ENCODE measurements at regions not wholly inside any gene's neighbourhood (a gene's known extent, or its start where the extent isn't known, plus 50 kb on each side); places are given as distances from the start of the nearest gene placed in this dataset.
"Not testable (repeated sequence)": the region's sequence is repeated elsewhere in the genome, so short reads cannot be mapped to it uniquely, and the experiment has no call there.

DNA sequence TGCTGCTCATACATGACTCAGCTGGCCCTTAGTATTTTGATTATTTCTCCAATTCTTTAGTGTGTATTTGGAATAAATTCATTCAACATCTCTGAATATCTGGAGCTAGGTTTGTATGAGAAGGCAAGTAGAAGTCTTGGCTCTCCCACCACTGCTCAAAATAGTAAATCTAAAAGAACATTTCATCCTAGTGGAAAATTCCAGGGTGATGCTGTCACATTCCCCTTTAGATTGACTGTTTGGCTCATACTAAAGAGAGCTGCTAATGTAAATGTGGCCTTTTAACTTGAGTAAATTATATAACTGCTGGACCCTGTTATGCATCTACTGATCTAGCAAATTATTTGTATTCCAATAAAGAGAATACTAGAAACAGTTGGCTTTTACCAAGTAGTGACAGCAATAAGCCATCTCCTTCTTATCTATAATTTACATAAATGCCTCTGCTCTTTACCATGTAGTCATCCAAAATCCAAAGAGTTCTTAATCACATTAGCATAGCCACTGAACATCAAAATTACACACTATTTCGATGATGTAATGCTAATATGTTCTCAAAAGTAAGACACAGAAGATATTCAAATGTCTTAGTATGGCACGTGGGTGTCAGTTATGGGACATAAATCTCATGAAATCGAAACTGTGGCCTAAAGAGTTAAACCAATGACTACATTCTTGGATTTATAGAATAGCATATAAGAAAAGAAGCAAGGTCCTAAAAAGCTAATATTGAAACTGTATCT is 86.9 kb upstream of the KCND2 start:
- TF ChIP-seq, protein P1, sequence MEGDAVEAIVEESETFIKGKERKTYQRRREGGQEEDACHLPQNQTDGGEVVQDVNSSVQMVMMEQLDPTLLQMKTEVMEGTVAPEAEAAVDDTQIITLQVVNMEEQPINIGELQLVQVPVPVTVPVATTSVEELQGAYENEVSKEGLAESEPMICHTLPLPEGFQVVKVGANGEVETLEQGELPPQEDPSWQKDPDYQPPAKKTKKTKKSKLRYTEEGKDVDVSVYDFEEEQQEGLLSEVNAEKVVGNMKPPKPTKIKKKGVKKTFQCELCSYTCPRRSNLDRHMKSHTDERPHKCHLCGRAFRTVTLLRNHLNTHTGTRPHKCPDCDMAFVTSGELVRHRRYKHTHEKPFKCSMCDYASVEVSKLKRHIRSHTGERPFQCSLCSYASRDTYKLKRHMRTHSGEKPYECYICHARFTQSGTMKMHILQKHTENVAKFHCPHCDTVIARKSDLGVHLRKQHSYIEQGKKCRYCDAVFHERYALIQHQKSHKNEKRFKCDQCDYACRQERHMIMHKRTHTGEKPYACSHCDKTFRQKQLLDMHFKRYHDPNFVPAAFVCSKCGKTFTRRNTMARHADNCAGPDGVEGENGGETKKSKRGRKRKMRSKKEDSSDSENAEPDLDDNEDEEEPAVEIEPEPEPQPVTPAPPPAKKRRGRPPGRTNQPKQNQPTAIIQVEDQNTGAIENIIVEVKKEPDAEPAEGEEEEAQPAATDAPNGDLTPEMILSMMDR (conservative IDR thresholded peaks at IDR 0.05; ENCODE audit: low read depth, low read length): no peak
- peak; percentile 11 for DNase-seq (ENCODE audit: low read depth)
- no peak overlapping the region for H3K4me3 ChIP-seq (ENCODE audit: low read length)

DNA sequence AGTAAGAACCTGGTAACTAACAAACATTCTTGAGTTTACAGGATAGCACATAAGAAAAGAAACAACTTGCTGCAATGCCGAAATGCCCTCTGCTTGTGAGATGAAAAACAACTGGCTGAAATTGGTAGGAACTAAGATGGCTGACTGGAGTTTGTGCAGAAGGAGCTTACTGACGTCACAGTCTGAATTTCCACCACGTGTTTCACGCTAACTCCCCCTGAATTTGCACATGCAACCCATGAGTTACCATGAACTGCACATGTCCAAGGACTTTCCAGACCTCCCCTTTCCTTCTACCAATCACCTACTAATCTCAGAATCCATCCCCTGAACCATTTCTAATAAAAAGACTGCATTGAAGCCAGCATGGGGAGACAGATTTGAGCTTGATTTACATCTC is 86.3 kb upstream of the KCND2 start:
- TF ChIP-seq, protein P1 (conservative IDR thresholded peaks at IDR 0.05; ENCODE audit: low read depth, low read length): no peak
- H3K4me3 ChIP-seq (ENCODE audit: low read length): no peak overlapping the region
- no peak for DNase-seq (ENCODE audit: low read depth)

DNA sequence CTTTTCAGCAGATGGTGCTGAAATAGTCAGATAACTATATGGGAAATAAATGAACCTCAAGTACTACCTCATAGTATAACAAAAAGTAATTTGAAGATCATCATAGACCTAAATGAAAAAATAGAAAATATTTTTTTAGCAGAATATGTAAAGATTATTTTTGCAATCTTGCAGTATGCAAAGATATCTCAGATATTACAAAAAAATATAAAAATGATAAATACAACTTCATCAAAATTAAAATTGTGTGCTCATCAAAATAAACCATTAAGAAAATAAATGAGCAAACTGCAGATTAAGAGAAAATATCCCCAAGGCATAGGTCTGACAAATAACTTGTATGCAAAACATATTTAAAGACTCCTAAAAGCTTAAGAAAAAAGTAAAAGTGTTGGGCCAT is 83.4 kb upstream of the KCND2 start:
- TF ChIP-seq, protein P1 (conservative IDR thresholded peaks at IDR 0.05; ENCODE audit: low read depth, low read length): no peak
- H3K4me3 ChIP-seq (ENCODE audit: low read length): no peak overlapping the region
- DNase-seq (ENCODE audit: low read depth): no peak

DNA sequence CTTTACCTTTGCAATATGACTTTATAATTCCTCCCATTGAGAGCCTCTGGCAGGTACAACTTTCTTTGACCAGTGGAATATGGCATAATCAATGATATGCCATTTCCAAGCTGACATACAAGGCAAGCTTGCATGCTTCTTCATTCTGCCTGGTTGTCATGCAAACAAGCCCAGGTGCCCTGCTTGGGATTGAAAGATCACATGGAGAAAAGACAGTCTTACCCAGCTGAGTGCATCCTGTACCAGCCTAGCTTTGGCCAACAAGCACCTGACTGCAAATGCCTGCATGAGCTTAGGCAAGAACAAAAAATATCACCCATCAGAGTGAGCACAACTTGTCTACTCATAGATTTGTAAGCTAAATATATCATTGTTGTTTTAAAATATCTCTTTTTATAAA is 82.9 kb upstream of the KCND2 start:
- TF ChIP-seq, protein P1 (conservative IDR thresholded peaks at IDR 0.05; ENCODE audit: low read depth, low read length): no peak
- H3K4me3 ChIP-seq (ENCODE audit: low read length): no peak overlapping the region
- DNase-seq (ENCODE audit: low read depth): no peak

DNA sequence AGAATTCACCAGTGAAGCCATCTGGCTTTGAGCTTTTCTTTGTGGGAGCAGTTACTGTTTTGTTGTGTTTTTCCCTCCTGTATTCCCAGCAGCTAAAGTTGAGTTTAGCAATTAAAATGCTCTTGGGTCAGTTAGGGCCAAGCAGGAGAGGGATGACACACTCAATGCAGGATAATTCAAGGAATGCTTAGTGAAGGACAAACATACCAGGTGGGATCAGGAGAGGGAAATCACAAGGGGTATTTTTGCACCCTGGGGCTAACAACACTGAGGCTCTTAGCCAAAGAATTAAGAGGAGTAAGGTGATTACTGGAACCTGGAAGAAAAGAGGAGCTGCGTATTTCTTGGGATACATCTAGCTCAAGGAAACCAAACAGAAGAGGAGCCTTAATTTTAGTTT is 82.4 kb upstream of the KCND2 start:
- TF ChIP-seq, protein P1 (conservative IDR thresholded peaks at IDR 0.05; ENCODE audit: low read depth, low read length): no peak
- DNase-seq (ENCODE audit: low read depth): no peak
- no peak overlapping the region for H3K4me3 ChIP-seq (ENCODE audit: low read length)

DNA sequence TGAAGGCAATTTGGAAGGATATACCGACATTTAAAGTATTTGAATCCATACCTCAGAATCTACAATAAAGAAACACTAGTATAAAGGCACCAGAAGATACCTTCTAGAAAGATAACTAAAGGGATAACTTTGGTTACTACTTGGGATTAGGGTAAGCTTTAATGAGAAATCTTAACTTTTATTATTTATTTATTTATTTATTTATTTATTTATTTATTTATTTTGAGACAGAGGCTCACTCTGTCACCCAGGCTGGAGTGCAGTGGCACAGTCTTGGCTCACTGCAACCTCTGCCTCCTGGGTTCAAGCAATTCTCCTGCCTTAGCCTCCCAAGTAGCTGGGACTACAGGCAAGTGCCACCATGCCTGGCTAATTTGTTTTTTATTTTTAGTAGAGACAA is 81.6 kb upstream of the KCND2 start:
- not testable (repeated sequence) for DNase-seq (ENCODE audit: low read depth); H3K4me3 ChIP-seq (ENCODE audit: low read length)

DNA sequence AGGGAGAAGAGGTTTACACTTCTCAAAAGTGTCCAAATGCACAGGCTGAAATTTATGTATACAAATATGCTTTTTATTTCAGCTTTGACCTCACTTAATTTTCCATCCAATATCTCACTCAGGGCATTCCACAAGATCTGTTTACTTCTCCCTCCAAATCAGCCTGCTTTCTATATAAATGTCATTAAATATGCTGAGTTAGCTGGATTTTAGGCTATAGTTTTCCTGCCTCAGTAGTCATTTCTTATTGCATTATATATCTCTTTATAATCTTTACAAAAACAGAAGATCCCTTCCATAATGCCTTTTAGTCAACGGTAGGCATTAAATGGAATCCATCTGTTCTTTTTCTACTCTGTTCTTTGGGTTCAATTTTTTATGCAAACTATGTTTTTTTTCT is 71.7 kb upstream of the KCND2 start:
- TF ChIP-seq, protein P1 (conservative IDR thresholded peaks at IDR 0.05; ENCODE audit: low read depth, low read length): no peak
- H3K4me3 ChIP-seq (ENCODE audit: low read length): no peak overlapping the region
- DNase-seq (ENCODE audit: low read depth): no peak

Measured in retinal pigment epithelial cell (primary cell).